H1 (cell line): ENCODE measurements at regions not wholly inside any gene's neighbourhood (a gene's known extent, or its start where the extent isn't known, plus 50 kb on each side); places are given as distances from the start of the nearest gene placed in this dataset.

Experiments
- CTCF ChIA-PET: fragments of 300-600 bp; sonication (Branson Sonifier 250); formaldehyde crosslinking; loops from one replicate; lab custom pipeline; 2021; ENCODE audit not compliant: partially characterized antibody; lab: Charles Lee
- POLR2A ChIA-PET: fragments of 300-600 bp; sonication (Branson Sonifier 250); formaldehyde crosslinking; loops from one replicate; lab custom pipeline; 2021; ENCODE audit warnings: inconsistent platforms; ENCODE audit not compliant: partially characterized antibody; lab: Charles Lee
- DNase-seq, 2 experiments: peaks; one replicate each; pipeline versions ENCODE4 v3.0.0 to v3.0.0-alpha.2; 2010 to 2022; ENCODE audit warnings: low spot score in 2 of 2, low read depth in 1 of 2, mixed read lengths in 1 of 2
- FAIRE-seq: peaks from 2 replicates; lab custom pipeline; 2011; peaks lifted over from hg19 to GRCh38; lab: Jason Lieb, UNC
- H2AFZ ChIP-seq: 2 replicates; pipeline ENCODE4 v1.8.1; 2012; ENCODE audit warnings: low read length, inconsistent platforms
- H2AK5ac ChIP-seq: 2 replicates; pipeline ENCODE4 v1.6.1; 2013; ENCODE audit warnings: low read depth, low read length
- H2BK120ac ChIP-seq: replicated peaks from 2 replicates; pipeline ENCODE3; 2013; ENCODE audit warnings: low read depth, low read length, inconsistent platforms
- H2BK12ac ChIP-seq: 2 replicates; pipeline ENCODE4 v1.6.1; 2013; ENCODE audit warnings: low read depth, low read length
- H2BK15ac ChIP-seq: 2 replicates; pipeline ENCODE4 v1.6.1; 2013; ENCODE audit warnings: low read length
- H2BK20ac ChIP-seq: 2 replicates; pipeline ENCODE4 v1.6.1; 2013; ENCODE audit warnings: low read length
- H2BK5ac ChIP-seq: 2 replicates; pipeline ENCODE4 v1.6.1; 2013; ENCODE audit warnings: low read depth, low read length
- H3K14ac ChIP-seq: 2 replicates; pipeline ENCODE4 v1.6.1; 2013; ENCODE audit warnings: inconsistent platforms; ENCODE audit not compliant: insufficient read length
- H3K18ac ChIP-seq: 2 replicates; pipeline ENCODE4 v1.6.1; 2013; ENCODE audit warnings: low read length; ENCODE audit errors: extremely low read depth
- H3K23ac ChIP-seq: 2 replicates; pipeline ENCODE4 v1.6.1; 2013; ENCODE audit warnings: inconsistent platforms; ENCODE audit not compliant: insufficient read length
- H3K23me2 ChIP-seq: 2 replicates; pipeline ENCODE4 v1.6.1; 2013; ENCODE audit warnings: low read depth, low read length
- H3K27ac ChIP-seq: 2 replicates; pipeline ENCODE4 v1.6.1; 2011; ENCODE audit warnings: low read depth, low read length, inconsistent platforms
- H3K27me3 ChIP-seq, 4 experiments: replicated peaks in 1 of 4; 1 replicate in 1 of 4; 2 replicates in 3 of 4; pipeline versions ENCODE4 v1.6.1 to v1.8.1; 2011 to 2013; ENCODE audit warnings: low read length in 3 of 4, mild to moderate bottlenecking in 3 of 4, inconsistent platforms in 2 of 4, mixed read lengths in 2 of 4, moderate library complexity in 1 of 4; ENCODE audit not compliant: control insufficient read depth in 3 of 4, insufficient read depth in 3 of 4; ENCODE audit errors: extremely low read depth in 1 of 4
- H3K36me3 ChIP-seq, 4 experiments: 2 replicates each; pipeline versions ENCODE4 v1.6.1 to v1.8.1; 2011 to 2013; ENCODE audit warnings: mild to moderate bottlenecking in 4 of 4, low read length in 3 of 4, moderate library complexity in 2 of 4, control low read depth in 1 of 4, inconsistent platforms in 1 of 4; ENCODE audit not compliant: insufficient read depth in 4 of 4, control insufficient read depth in 2 of 4
- H3K4ac ChIP-seq: replicated peaks from 2 replicates; pipeline ENCODE3; 2013; ENCODE audit warnings: low read length, low read depth, mixed read lengths, inconsistent platforms; ENCODE audit not compliant: insufficient read length
- H3K4me1 ChIP-seq, 4 experiments: replicated peaks in 1 of 4; 1 replicate in 1 of 4; 2 replicates in 3 of 4; pipeline versions ENCODE4 v1.6.1 to v1.8.1; 2011 to 2013; ENCODE audit warnings: low read length in 3 of 4, inconsistent platforms in 2 of 4, mixed read lengths in 1 of 4; ENCODE audit not compliant: insufficient read depth in 4 of 4, control insufficient read depth in 3 of 4
- H3K4me2 ChIP-seq, 2 experiments: 2 replicates each; pipeline versions ENCODE4 v1.6.1 to v1.8.1; 2011 to 2013; ENCODE audit warnings: low read depth in 2 of 2, low read length in 2 of 2, control low read depth in 1 of 2, inconsistent platforms in 1 of 2, mild to moderate bottlenecking in 1 of 2; ENCODE audit not compliant: insufficient read depth in 1 of 2
- H3K4me3 ChIP-seq, 4 experiments: fragments of 200-600, 300-600 bp in 1 of 4; sonication (generic), shearing (Covaris generic), sonication (Bioruptor Twin) in 1 of 4; 2 replicates each; pipeline versions ENCODE4 v1.5.1 to v1.8.1; 2011 to 2016; ENCODE audit warnings: low read length in 4 of 4, low read depth in 3 of 4, control low read depth in 2 of 4, inconsistent platforms in 2 of 4, mild to moderate bottlenecking in 2 of 4, mixed read lengths in 1 of 4, moderate library complexity in 1 of 4; ENCODE audit not compliant: insufficient read depth in 2 of 4; ENCODE audit errors: extremely low read depth in 1 of 4
- H3K56ac ChIP-seq: replicated peaks from 2 replicates; pipeline ENCODE3; 2013; ENCODE audit warnings: low read depth, mild to moderate bottlenecking, mixed read lengths, low read length, inconsistent platforms; ENCODE audit not compliant: insufficient read length
- H3K79me1 ChIP-seq: 2 replicates; pipeline ENCODE4 v1.6.1; 2013; ENCODE audit warnings: low read depth, low read length, control low read depth
- H3K79me2 ChIP-seq, 2 experiments: 2 replicates each; pipeline versions ENCODE4 v1.6.1 to v1.8.1; 2012 to 2013; ENCODE audit warnings: low read length in 2 of 2, mild to moderate bottlenecking in 2 of 2, inconsistent platforms in 1 of 2; ENCODE audit not compliant: insufficient read depth in 2 of 2, control insufficient read depth in 1 of 2
- H3K9ac ChIP-seq, 4 experiments: replicated peaks in 1 of 4; 1 replicate in 1 of 4; 2 replicates in 3 of 4; pipeline versions ENCODE4 v1.6.1 to v1.8.1; 2011 to 2013; ENCODE audit warnings: low read depth in 3 of 4, low read length in 3 of 4, control low read depth in 2 of 4, mild to moderate bottlenecking in 2 of 4, moderate library complexity in 2 of 4, inconsistent platforms in 1 of 4; ENCODE audit errors: extremely low read depth in 1 of 4
- H3K9me3 ChIP-seq, 2 experiments: 2 replicates each; pipeline versions ENCODE4 v1.6.1 to v1.8.1; 2012 to 2013; ENCODE audit warnings: mild to moderate bottlenecking in 2 of 2, moderate library complexity in 2 of 2, control low read depth in 1 of 2, inconsistent platforms in 1 of 2, low read depth in 1 of 2, low read length in 1 of 2, mixed read lengths in 1 of 2; ENCODE audit not compliant: insufficient read depth in 2 of 2
- H4K20me1 ChIP-seq, 2 experiments: replicated peaks in 1 of 2; 2 replicates each; pipeline versions ENCODE3 to v1.8.1; 2011 to 2013; ENCODE audit warnings: inconsistent platforms in 2 of 2, low read length in 2 of 2, mild to moderate bottlenecking in 1 of 2; ENCODE audit not compliant: insufficient read depth in 2 of 2, control insufficient read depth in 1 of 2
- H4K5ac ChIP-seq: 2 replicates; pipeline ENCODE4 v1.6.1; 2013; ENCODE audit warnings: low read length, low read depth, mixed read lengths, inconsistent platforms; ENCODE audit not compliant: insufficient read length
- H4K8ac ChIP-seq: 2 replicates; pipeline ENCODE4 v1.8.0; 2013; ENCODE audit warnings: mild to moderate bottlenecking, moderate library complexity, low read length, inconsistent platforms; ENCODE audit not compliant: insufficient read depth; ENCODE audit errors: extremely low read depth
- H4K91ac ChIP-seq: replicated peaks from 2 replicates; pipeline ENCODE3; 2013; ENCODE audit warnings: low read length, mixed read lengths, inconsistent platforms; ENCODE audit not compliant: insufficient read length
- ATF2 ChIP-seq: IDR thresholded peaks from 2 replicates; pipeline ENCODE4 v1.6.1; 2012; ENCODE audit warnings: low read length, inconsistent platforms
- CBX8 ChIP-seq: fragments of 300-800, 300-1000 bp; sonication (generic); IDR thresholded peaks from 2 replicates; pipeline ENCODE4 v1.7.1; 2016; ENCODE audit warnings: low read depth, low read length, borderline replicate concordance
- GABPA ChIP-seq: IDR thresholded peaks from 2 replicates; pipeline ENCODE4 v1.6.1; 2011; ENCODE audit warnings: mild to moderate bottlenecking, low read length, moderate library complexity, borderline replicate concordance; ENCODE audit not compliant: insufficient read depth
- MAX ChIP-seq: IDR thresholded peaks from 2 replicates; pipeline ENCODE4 v1.6.1; 2012; ENCODE audit warnings: inconsistent platforms
- SP4 ChIP-seq: IDR thresholded peaks from 2 replicates; pipeline ENCODE4 v1.6.1; 2012; ENCODE audit warnings: low read length, inconsistent platforms
- TAF1 ChIP-seq: IDR thresholded peaks from 2 replicates; pipeline ENCODE4 v1.6.1; 2011; ENCODE audit warnings: mild to moderate bottlenecking, low read depth, low read length
- TCF12 ChIP-seq: IDR thresholded peaks from 2 replicates; pipeline ENCODE4 v1.6.1; 2011; ENCODE audit warnings: low read depth, mild to moderate bottlenecking, low read length
- WGBS, 2 experiments: shearing (Covaris generic) in 1 of 2; methylation state at CpG; one replicate each; pipeline versions ENCODE4 v1.1.6 to v1.1.7; 2013 to 2015; ENCODE audit warnings: low lambda C conversion rate in 2 of 2, mixed read lengths in 2 of 2, inconsistent platforms in 1 of 2, low coverage in 1 of 2, missing lambda C conversion rate in 1 of 2; ENCODE audit not compliant: insufficient replicate concordance in 2 of 2, insufficient coverage in 1 of 2, insufficient read length in 1 of 2; ENCODE audit errors: extremely low coverage in 1 of 2, missing lambda C conversion rate in 1 of 2; 5-methylcytosine and 5-hydroxymethylcytosine counted together

GRCh38 chr21:32193098-32193465 is 85.8 kb downstream of the MIS18A start:
- no peak overlapping the region for H3K14ac ChIP-seq
- H2AK5ac ChIP-seq = no peak overlapping the region
- ChIA-PET POLR2A (no interaction called here), CTCF (interaction anchor here (0.6 kb wide), 2 partner anchors 10 to 197 kb away, joined by 3 to 8 read pairs; no protein-coding TSS in a partner anchor)
- no peak overlapping the region for H3K18ac ChIP-seq
- H4K91ac ChIP-seq = no peak overlapping the region
- H2BK15ac ChIP-seq = no peak overlapping the region
- H3K27ac ChIP-seq = no peak overlapping the region
- H4K20me1 ChIP-seq = no peaks in the 10 kb centered on the region
- FAIRE-seq (no peak), DNase-seq (no peak)
- H3K23ac ChIP-seq = no peak overlapping the region
- no peak overlapping the region for H3K9ac ChIP-seq
- no peaks in the 10 kb centered on the region for H3K4me1 ChIP-seq
- no peaks in the 10 kb centered on the region for H3K27me3 ChIP-seq
- H3K4me2 ChIP-seq = no peak overlapping the region
- H3K9me3 ChIP-seq = no peaks in the 10 kb centered on the region
- H2BK12ac ChIP-seq = no peak overlapping the region
- no peak overlapping the region for H2BK20ac ChIP-seq
- H2BK120ac ChIP-seq = no peak overlapping the region
- H3K36me3 ChIP-seq = no peaks in the 10 kb centered on the region
- H3K79me1 ChIP-seq = no peaks in the 10 kb centered on the region
- no peaks in the 10 kb centered on the region for H3K23me2 ChIP-seq
- no peak overlapping the region for H3K4ac ChIP-seq
- WGBS, 2 experiments = 93% methylated on average over 7 of the region's 7 CpGs; no CpG with 5 or more reads in 1 of the 2 experiments
- H2BK5ac ChIP-seq = no peak overlapping the region
- no peak overlapping the region for H3K4me3 ChIP-seq
- H4K5ac ChIP-seq = no peak overlapping the region
- TF ChIP-seq TAF1 (no peak), ATF2 (no peak), MAX (no peak), SP4 (no peak), CBX8 (no peak), GABPA (no peak), TCF12 (no peak)
- no peak overlapping the region for H4K8ac ChIP-seq
- no peak overlapping the region for H3K56ac ChIP-seq
- no peak overlapping the region for H2AFZ ChIP-seq
- no peaks in the 10 kb centered on the region for H3K79me2 ChIP-seq
